ENCODE measurements at regions not wholly inside any gene's neighbourhood (a gene's known extent, or its start where the extent isn't known, plus 50 kb on each side); places are given as distances from the start of the nearest gene placed in this dataset.

- TF ChIP-seq CTCF (IDR thresholded peaks at IDR 0.05 in 4 of 5, conservative IDR thresholded peaks at IDR 0.05 in 1 of 5), result no peak
- TF ChIP-seq POLR2A (IDR thresholded peaks at IDR 0.05), result no peak
These were observed 498.3 kb upstream of the EEF2KMT start for GRCh38 chr16:5595849-5596248.
